ENCODE measurements at regions not wholly inside any gene's neighbourhood (a gene's known extent, or its start where the extent isn't known, plus 50 kb on each side); places are given as distances from the start of the nearest gene placed in this dataset.

DNA sequence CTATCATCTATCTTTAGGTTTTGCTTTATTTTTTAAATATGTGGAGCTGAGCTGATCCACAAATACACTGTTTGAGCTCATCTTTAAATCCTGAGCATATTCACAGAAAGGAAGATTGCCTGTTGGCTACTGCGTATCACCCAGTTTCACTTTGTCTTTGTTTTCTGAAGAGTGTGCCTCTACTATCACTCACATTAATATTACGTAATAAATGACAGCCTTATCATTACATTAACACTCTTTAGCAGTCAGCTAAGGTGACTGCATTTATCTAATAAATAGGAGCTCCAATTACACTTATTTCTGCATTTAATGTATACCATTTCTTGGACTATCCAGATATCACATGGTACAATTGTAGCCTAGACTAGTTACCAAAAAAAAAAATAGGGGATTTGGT lies 511.7 kb downstream of the NR2F1-AS1 start:
- DNase-seq (ENCODE audit: low read depth) = no peak
- H3K27me3 ChIP-seq (ENCODE audit: control insufficient read depth, insufficient read depth, low read length) = no peaks in the 10 kb centered on the region
- H3K36me3 ChIP-seq (ENCODE audit: control insufficient read depth, insufficient read depth, low read length) = no peaks in the 10 kb centered on the region
- CTCF ChIA-PET = interaction anchor here (1.1 kb wide), 1 partner anchor 12 kb away, joined by 3 read pairs; no protein-coding TSS in a partner anchor
- H3K4me3 ChIP-seq (ENCODE audit: low read depth, low read length) = no peak overlapping the region
- TF ChIP-seq, protein P1, sequence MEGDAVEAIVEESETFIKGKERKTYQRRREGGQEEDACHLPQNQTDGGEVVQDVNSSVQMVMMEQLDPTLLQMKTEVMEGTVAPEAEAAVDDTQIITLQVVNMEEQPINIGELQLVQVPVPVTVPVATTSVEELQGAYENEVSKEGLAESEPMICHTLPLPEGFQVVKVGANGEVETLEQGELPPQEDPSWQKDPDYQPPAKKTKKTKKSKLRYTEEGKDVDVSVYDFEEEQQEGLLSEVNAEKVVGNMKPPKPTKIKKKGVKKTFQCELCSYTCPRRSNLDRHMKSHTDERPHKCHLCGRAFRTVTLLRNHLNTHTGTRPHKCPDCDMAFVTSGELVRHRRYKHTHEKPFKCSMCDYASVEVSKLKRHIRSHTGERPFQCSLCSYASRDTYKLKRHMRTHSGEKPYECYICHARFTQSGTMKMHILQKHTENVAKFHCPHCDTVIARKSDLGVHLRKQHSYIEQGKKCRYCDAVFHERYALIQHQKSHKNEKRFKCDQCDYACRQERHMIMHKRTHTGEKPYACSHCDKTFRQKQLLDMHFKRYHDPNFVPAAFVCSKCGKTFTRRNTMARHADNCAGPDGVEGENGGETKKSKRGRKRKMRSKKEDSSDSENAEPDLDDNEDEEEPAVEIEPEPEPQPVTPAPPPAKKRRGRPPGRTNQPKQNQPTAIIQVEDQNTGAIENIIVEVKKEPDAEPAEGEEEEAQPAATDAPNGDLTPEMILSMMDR (IDR thresholded peaks at IDR 0.05; ENCODE audit: insufficient read depth, low read depth, low read length) = no peak
- POLR2A ChIA-PET = no interaction called here

DNA sequence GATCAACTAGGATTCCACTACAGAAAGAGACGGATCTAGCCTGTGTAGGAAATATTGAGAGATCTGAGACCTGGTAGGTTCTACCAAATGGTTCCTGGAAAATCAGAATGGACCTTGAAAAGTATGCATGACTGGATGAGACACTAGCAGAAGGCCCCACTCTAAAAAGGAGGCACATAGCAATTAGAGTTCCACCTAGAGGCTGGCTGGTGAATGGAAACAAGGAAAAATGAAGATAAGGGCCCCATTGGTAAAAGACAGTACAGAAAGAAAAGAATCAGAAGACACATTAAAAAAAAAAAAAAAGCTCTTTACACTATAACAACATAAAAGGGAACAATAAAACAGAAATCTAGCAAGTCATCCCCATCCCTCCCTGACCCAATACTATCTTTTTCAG lies 518.5 kb downstream of the NR2F1-AS1 start:
- TF ChIP-seq, protein P1 (IDR thresholded peaks at IDR 0.05; ENCODE audit: insufficient read depth, low read depth, low read length) = 0 out of 2 replicates have a peak, but pooled peaks have one; percentile 10
- Histone ChIP-seq H3K4me3 (ENCODE audit: low read depth, low read length) (no peak overlapping the region), H3K27me3 (ENCODE audit: control insufficient read depth, insufficient read depth, low read length) (no peaks in the 10 kb centered on the region), H3K36me3 (ENCODE audit: control insufficient read depth, insufficient read depth, low read length) (no peaks in the 10 kb centered on the region)
- DNase-seq (ENCODE audit: low read depth) = no peak
- ChIA-PET CTCF (no interaction called here), POLR2A (interaction anchor here (0.6 kb wide), 1 partner anchor 520 kb away, joined by 6 read pairs; no protein-coding TSS in a partner anchor)

DNA sequence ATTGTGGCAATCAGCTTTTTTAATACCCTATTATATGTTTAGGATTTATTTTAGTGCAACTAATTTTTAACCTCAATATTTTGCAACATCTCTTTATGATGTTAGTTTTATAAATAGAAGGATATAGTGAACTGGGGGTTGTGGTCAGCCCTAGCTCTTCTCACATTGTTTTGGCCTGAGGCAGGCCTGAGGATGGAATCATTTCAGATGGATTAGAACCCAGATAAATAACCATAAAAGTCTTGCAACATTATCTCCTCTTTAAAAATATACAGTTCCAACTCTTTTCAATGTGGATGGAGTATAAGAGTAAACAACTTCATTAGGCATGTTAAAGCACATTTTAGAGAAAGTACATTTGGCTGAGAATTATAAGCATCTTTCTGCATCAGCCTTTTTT lies 522.7 kb downstream of the NR2F1-AS1 start:
- Histone ChIP-seq H3K27me3 (ENCODE audit: control insufficient read depth, insufficient read depth, low read length) (no peaks in the 10 kb centered on the region), H3K4me3 (ENCODE audit: low read depth, low read length) (no peak overlapping the region), H3K36me3 (ENCODE audit: control insufficient read depth, insufficient read depth, low read length) (no peaks in the 10 kb centered on the region)
- DNase-seq (ENCODE audit: low read depth) = peak; percentile 82
- ChIA-PET POLR2A (no interaction called here), CTCF (interaction anchor here (0.6 kb wide), 1 partner anchor 743 kb away, joined by 3 read pairs; no protein-coding TSS in a partner anchor)
- TF ChIP-seq, protein P1 (IDR thresholded peaks at IDR 0.05; ENCODE audit: insufficient read depth, low read depth, low read length) = no peak

DNA sequence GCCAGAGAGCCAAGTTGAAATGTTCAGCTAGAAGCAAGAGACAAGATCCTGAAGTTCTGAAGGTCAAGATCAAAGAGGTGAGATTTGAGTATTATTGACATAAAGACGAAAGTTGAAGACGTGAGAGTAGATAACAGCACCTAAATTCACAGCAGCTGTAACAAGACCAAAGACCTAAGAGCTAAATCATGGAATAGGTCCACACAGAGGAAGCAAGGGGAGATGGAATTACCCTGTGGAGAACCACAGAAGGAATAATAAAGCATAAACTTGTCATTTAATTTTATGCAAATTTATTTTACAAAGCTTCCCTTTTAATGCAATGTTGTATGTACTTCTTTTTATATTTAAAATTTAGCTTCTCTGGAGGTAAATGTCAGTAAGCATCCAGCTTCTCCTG lies 523.7 kb downstream of the NR2F1-AS1 start:
- no peak overlapping the region for H3K4me3 ChIP-seq (ENCODE audit: low read depth, low read length)
- DNase-seq (ENCODE audit: low read depth) = no peak
- ChIA-PET POLR2A (no interaction called here), CTCF (interaction anchor here (0.5 to 0.8 kb wide), 3 partner anchors 12 to 522 kb away, joined by 3 read pairs; no protein-coding TSS in a partner anchor)
- no peaks in the 10 kb centered on the region for H3K36me3 ChIP-seq (ENCODE audit: control insufficient read depth, insufficient read depth, low read length)
- no peaks in the 10 kb centered on the region for H3K27me3 ChIP-seq (ENCODE audit: control insufficient read depth, insufficient read depth, low read length)
- TF ChIP-seq, protein P1 (IDR thresholded peaks at IDR 0.05; ENCODE audit: insufficient read depth, low read depth, low read length) = no peak

DNA sequence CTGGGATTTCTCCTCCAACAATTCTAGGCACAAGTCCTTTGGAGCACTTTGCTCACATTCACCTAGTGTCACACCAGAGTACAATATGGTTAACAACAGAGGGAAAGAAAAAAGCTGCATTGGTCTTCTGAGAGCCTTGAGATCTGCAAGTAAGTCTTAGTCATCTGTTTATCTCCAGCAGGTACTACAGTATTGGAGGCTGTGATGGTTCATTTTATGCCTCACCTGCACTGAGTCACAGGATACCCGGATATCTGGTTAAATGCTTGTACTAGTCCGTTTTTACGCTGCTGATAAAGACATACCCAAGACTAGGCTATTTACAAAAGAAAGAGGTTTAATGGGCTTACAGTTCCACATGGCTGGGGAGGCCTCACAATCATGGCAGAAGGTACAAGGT lies 525.0 kb downstream of the NR2F1-AS1 start:
- ChIA-PET POLR2A (no interaction called here), CTCF (no interaction called here)
- H3K27me3 ChIP-seq (ENCODE audit: control insufficient read depth, insufficient read depth, low read length) = no peaks in the 10 kb centered on the region
- H3K36me3 ChIP-seq (ENCODE audit: control insufficient read depth, insufficient read depth, low read length) = no peaks in the 10 kb centered on the region
- TF ChIP-seq, protein P1 (IDR thresholded peaks at IDR 0.05; ENCODE audit: insufficient read depth, low read depth, low read length) = no peak
- DNase-seq (ENCODE audit: low read depth) = no peak
- no peak overlapping the region for H3K4me3 ChIP-seq (ENCODE audit: low read depth, low read length)
